ENCODE measurements at regions not wholly inside any gene's neighbourhood (a gene's known extent, or its start where the extent isn't known, plus 50 kb on each side); places are given as distances from the start of the nearest gene placed in this dataset.

DNA sequence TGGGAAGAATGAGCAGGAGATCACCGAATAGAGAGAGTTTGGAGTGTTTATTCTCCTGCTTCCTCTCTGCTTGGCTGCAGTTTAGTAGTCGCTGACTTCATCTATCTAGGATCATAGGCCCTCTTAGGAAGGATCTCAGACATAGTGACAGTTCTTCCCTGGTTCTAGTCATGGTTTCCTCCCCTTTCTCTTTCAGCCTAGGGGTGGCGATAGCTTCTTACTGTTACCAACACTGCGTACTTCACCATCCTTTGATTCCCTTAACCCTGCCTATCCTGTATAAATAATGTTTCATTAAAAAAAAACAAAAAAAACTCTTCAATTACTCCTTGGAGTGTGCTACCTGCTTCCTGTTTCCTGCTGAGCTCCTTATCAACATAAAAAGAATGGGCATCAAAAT, 103.8 kb downstream of the DDX53 start:
- CTCF ChIA-PET: no interaction called here
- H3K36me3 Mint-ChIP-seq: no peaks in the 10 kb centered on the region
- POLR2A ChIA-PET: no interaction called here
- DNase-seq (ENCODE audit: low spot score) (no peak), ATAC-seq (peak; percentile 81)
- no peaks in the 10 kb centered on the region for H3K27me3 Mint-ChIP-seq (ENCODE audit: low read depth)
- H3K9me3 Mint-ChIP-seq: 0 out of 2 replicates have a peak, but pooled peaks cover 6% of the 10 kb centered on the region
- H3K27ac Mint-ChIP-seq: no peak overlapping the region
- H3K4me1 Mint-ChIP-seq: peaks cover 5% of the 10 kb centered on the region; the same call in 1 of the 2 replicates
- no peak overlapping the region for H3K4me3 Mint-ChIP-seq
- TF ChIP-seq ZNF317 (CRISPR knock-in tag; IDR thresholded peaks at IDR 0.05; ENCODE audit: borderline replicate concordance, low read depth) (no peak), NR3C1 (CRISPR knock-in tag; conservative IDR thresholded peaks at IDR 0.05; ENCODE audit: low read depth) (no peak), MLX (CRISPR knock-in tag; IDR thresholded peaks at IDR 0.05) (no peak), ZNF416 (CRISPR knock-in tag; IDR thresholded peaks at IDR 0.05) (no peak), CREM (CRISPR knock-in tag; IDR thresholded peaks at IDR 0.05) (no peak), NR2C2 (CRISPR knock-in tag; IDR thresholded peaks at IDR 0.05) (no peak), OVOL2 (CRISPR knock-in tag; IDR thresholded peaks at IDR 0.05; ENCODE audit: borderline replicate concordance) (no peak), ERG (CRISPR knock-in tag; IDR thresholded peaks at IDR 0.05) (no peak), CREB1 (CRISPR knock-in tag; IDR thresholded peaks at IDR 0.05) (no peak), TEAD1 (CRISPR knock-in tag; IDR thresholded peaks at IDR 0.05) (no peak), MYBL2 (CRISPR knock-in tag; IDR thresholded peaks at IDR 0.05) (no peak)
- TF ChIP-seq, protein P1, sequence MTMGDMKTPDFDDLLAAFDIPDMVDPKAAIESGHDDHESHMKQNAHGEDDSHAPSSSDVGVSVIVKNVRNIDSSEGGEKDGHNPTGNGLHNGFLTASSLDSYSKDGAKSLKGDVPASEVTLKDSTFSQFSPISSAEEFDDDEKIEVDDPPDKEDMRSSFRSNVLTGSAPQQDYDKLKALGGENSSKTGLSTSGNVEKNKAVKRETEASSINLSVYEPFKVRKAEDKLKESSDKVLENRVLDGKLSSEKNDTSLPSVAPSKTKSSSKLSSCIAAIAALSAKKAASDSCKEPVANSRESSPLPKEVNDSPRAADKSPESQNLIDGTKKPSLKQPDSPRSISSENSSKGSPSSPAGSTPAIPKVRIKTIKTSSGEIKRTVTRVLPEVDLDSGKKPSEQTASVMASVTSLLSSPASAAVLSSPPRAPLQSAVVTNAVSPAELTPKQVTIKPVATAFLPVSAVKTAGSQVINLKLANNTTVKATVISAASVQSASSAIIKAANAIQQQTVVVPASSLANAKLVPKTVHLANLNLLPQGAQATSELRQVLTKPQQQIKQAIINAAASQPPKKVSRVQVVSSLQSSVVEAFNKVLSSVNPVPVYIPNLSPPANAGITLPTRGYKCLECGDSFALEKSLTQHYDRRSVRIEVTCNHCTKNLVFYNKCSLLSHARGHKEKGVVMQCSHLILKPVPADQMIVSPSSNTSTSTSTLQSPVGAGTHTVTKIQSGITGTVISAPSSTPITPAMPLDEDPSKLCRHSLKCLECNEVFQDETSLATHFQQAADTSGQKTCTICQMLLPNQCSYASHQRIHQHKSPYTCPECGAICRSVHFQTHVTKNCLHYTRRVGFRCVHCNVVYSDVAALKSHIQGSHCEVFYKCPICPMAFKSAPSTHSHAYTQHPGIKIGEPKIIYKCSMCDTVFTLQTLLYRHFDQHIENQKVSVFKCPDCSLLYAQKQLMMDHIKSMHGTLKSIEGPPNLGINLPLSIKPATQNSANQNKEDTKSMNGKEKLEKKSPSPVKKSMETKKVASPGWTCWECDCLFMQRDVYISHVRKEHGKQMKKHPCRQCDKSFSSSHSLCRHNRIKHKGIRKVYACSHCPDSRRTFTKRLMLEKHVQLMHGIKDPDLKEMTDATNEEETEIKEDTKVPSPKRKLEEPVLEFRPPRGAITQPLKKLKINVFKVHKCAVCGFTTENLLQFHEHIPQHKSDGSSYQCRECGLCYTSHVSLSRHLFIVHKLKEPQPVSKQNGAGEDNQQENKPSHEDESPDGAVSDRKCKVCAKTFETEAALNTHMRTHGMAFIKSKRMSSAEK (CRISPR knock-in tag; IDR thresholded peaks at IDR 0.05; ENCODE audit: borderline replicate concordance): no peak
- TF ChIP-seq, protein P2, sequence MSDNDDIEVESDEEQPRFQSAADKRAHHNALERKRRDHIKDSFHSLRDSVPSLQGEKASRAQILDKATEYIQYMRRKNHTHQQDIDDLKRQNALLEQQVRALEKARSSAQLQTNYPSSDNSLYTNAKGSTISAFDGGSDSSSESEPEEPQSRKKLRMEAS (CRISPR knock-in tag; IDR thresholded peaks at IDR 0.05): no peak
- TF ChIP-seq, protein P3, sequence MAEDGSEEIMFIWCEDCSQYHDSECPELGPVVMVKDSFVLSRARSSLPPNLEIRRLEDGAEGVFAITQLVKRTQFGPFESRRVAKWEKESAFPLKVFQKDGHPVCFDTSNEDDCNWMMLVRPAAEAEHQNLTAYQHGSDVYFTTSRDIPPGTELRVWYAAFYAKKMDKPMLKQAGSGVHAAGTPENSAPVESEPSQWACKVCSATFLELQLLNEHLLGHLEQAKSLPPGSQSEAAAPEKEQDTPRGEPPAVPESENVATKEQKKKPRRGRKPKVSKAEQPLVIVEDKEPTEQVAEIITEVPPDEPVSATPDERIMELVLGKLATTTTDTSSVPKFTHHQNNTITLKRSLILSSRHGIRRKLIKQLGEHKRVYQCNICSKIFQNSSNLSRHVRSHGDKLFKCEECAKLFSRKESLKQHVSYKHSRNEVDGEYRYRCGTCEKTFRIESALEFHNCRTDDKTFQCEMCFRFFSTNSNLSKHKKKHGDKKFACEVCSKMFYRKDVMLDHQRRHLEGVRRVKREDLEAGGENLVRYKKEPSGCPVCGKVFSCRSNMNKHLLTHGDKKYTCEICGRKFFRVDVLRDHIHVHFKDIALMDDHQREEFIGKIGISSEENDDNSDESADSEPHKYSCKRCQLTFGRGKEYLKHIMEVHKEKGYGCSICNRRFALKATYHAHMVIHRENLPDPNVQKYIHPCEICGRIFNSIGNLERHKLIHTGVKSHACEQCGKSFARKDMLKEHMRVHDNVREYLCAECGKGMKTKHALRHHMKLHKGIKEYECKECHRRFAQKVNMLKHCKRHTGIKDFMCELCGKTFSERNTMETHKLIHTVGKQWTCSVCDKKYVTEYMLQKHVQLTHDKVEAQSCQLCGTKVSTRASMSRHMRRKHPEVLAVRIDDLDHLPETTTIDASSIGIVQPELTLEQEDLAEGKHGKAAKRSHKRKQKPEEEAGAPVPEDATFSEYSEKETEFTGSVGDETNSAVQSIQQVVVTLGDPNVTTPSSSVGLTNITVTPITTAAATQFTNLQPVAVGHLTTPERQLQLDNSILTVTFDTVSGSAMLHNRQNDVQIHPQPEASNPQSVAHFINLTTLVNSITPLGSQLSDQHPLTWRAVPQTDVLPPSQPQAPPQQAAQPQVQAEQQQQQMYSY (CRISPR knock-in tag; IDR thresholded peaks at IDR 0.05): no peak
- TF ChIP-seq, protein P4, sequence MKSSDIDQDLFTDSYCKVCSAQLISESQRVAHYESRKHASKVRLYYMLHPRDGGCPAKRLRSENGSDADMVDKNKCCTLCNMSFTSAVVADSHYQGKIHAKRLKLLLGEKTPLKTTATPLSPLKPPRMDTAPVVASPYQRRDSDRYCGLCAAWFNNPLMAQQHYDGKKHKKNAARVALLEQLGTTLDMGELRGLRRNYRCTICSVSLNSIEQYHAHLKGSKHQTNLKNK (CRISPR knock-in tag; IDR thresholded peaks at IDR 0.05): no peak

DNA sequence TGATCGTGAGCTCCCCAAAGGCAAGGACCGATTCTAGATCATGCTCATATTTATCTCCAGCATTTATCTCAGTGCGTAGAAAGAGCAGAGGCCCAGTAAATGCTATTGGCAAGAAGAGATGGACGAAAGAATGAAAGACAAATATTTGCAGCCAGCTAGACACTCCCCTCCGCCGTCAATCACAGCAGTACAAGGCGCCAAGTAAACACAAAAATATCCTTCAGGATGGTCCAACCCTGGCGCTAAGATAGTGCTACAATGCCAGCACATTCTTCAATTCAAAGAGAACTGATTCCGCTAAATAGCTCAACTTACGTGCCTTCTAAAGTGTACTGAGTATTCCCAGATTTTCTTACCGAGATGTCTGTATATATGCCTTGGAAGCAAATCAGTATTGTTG, 114.5 kb downstream of the DDX53 start:
- no peak for DNase-seq (ENCODE audit: low spot score)
- CTCF ChIA-PET: no interaction called here
- H3K9me3 Mint-ChIP-seq: no peaks in the 10 kb centered on the region
- TF ChIP-seq FOXP1 (CRISPR knock-in tag; IDR thresholded peaks at IDR 0.05; ENCODE audit: borderline replicate concordance): no peak
- POLR2A ChIA-PET: no interaction called here
- H3K4me3 Mint-ChIP-seq: no peak overlapping the region
- no peak for ATAC-seq
- H3K4me1 Mint-ChIP-seq: peaks cover 11% of the 10 kb centered on the region
- H3K27me3 Mint-ChIP-seq (ENCODE audit: low read depth): no peaks in the 10 kb centered on the region
- H3K36me3 Mint-ChIP-seq: no peaks in the 10 kb centered on the region
- no peak overlapping the region for H3K27ac Mint-ChIP-seq
